Effector CD4-positive, alpha-beta T cell (primary cell): ENCODE measurements at regions not wholly inside any gene's neighbourhood (a gene's known extent, or its start where the extent isn't known, plus 50 kb on each side); places are given as distances from the start of the nearest gene placed in this dataset.
"Not testable (repeated sequence)": the region's sequence is repeated elsewhere in the genome, so short reads cannot be mapped to it uniquely, and the experiment has no call there.

ENCODE experiments used
- DNase-seq: peaks from one replicate; pipeline ENCODE4 v3.0.0-alpha.2; 2020

- DNase-seq: no peak
These were observed 51.1 kb downstream of the DOP1B start for GRCh38 chr21:36207577-36208320.

GRCh38 chr21:36208326-36209013, 51.8 kb downstream of the DOP1B start:
- no peak for DNase-seq

DNA sequence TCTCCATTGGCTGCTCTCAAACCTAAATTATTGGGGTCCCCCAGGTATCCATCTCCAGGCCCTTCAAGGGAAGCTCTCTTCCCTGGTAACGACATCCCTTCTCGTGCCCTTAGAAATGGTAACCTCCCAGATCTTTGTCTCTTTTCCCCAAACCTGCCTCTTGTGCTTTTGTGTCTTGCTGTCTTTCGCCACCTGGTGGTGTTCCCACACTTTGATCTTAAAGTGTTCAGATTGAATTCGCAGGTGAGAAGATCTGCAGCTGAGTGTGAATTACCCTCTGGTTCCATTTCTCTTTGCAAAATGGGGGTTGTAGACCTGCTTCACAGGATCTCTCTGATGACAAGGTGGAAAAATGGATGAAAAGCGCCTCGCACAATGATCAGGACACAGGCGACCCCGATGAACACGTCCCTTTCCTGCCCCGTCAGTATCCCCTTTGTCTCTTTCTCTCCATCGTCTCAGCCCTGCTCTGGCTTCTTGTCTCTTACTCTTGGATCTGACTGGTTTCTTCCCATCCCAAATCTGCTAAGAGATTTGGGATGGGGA, 53.1 kb downstream of the DOP1B start:
- peak; percentile 27 for DNase-seq

DNA sequence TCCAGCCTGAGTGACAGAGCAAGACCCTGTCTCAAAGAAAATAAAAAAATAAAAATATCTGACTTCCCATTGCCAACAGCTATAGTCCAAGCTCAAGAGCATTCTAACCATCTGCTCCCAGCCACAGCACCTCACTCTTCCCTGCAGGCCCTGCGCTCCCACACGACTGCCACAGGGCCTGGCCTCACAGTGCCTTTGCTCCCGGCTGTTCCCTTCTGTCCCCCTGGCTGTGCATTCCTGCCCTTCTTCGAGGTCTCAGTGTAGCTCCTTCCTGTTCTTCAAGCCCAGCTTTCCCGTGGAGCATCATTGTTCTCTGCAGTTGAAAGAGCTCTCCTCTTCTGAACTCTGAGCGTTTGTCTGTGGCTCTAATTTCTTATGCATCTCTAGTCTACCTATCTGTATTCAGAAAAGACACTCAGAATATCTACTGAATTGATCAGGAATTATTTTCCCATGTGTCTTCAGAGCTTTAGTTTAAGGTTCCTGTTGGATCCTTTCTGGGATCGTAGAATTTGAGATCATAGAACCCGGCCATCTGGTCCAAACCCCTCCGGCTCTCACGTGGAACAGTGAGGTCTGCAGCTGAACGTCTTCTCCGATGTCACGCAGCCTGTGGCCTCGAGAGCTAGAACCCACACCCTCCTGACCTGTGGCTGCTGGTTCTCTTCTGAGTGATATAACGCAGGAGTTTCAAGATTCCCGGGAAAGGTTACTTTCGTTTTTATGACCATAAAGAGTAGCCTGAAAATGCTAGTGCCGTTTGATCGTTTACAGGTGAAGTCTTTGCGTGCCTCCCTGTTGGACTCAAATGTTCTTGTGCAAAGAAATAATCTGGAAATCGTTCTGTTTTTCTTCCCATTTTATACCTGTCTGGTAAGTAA, 54.4 kb downstream of the DOP1B start:
- DNase-seq: no peak

- DNase-seq: no peak
These were observed 55.3 kb downstream of the DOP1B start for GRCh38 chr21:36211660-36212512.

GRCh38 chr21:36212513-36212780, 55.8 kb downstream of the DOP1B start:
- DNase-seq: no peak

DNA sequence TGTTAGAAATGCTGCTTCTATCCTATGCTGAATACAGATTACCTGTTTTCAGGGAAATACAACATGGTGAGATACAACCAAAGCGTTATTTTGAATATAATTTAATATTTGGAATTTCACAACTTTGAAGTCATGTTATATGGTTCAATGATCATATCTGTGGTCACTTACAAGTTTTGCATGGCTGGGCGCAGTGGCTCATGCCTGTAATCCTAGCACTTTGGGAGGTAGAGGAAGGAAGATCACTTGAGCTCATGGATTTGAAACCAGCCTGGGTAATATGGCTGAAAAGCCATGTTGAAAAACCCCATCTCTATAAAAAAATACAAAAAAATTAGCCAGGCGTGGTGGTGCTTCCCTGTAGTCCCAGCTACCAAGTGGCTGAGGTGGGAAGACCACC, 57.9 kb downstream of the DOP1B start:
- DNase-seq: no peak

GRCh38 chr21:36217743-36218142, 61.1 kb downstream of the DOP1B start:
- no peak for DNase-seq

GRCh38 chr21:36218691-36219090, 62.1 kb downstream of the DOP1B start:
- DNase-seq: no peak

DNA sequence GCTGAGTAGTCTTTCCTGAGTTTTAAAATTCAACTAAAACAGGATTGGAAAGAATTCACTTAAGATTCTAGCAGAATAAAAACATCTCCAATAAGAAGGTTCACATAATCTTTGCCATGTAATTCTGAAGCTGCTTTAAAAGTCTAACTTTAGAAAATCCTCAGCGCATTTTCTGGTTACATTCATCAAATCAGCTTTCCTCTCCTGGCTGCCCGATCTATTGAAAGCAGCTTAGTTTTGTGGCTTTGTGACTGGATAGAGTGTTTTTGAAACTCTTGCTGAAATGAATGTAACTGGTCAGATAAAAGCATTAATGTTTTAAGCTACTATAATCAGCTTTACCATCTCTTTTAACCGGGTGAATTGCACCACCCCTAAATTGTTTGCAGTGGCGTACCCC, 66.8 kb downstream of the DOP1B start:
- DNase-seq: no peak

DNA sequence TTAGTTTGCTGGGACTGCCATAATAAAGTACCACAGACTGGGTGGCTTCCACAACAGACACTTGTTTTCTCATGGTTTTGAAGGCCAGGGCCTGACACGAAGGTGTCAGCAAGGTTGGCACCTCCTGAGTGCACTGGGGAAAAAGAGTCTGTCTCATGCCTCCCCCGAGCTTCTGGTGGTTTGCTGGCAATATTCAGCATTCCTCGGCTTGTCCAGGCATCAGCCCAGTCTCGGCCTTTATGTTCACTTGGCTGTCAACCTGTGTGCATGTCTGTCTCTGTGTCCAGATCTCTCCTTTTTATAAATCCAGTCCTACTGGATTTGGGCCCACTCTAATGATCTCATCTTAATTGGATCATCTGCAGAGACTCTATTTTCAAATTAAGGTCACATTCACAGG, 72.6 kb downstream of the DOP1B start:
- no peak for DNase-seq

DNA sequence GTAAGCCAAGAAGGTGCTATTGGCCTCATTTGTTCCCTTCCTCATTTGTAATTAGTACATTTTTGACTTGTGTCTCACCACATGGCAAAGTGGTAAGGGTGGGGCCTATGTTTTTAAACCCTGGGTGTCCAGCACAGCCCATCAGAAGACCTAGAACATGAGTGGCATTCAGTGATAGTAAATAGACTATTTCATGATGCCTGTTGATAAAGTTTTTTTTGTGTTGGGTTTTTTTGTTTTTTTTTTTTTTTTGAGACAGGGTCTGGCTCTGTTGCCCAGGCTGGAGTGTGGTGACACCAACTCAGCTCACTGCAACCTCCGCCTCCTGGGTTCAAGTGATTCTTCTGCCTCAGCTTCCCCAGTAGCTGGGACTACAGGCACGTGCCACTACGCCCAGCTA, 74.8 kb downstream of the DOP1B start:
- not testable (repeated sequence) for DNase-seq

DNA sequence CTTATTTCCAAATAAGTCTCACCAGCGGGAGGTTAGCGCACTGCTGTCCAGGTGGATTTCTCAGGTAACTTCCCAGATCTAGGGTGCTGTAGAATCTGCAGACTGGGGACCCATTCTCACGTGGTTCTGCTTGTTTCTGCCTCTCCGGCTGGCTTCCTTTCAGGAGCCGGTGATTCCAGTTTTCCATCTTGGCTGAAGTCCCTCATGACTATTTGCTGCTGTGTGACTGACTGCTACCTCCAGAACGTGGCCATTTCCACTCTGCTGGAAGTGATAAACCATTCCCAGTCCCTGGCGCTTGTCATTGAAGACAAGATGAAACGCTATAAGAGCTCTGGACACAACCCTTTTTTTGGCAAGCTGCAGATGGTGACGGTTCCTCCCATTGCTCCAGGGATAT, 76.0 kb downstream of the DOP1B start:
- DNase-seq: no peak

DNA sequence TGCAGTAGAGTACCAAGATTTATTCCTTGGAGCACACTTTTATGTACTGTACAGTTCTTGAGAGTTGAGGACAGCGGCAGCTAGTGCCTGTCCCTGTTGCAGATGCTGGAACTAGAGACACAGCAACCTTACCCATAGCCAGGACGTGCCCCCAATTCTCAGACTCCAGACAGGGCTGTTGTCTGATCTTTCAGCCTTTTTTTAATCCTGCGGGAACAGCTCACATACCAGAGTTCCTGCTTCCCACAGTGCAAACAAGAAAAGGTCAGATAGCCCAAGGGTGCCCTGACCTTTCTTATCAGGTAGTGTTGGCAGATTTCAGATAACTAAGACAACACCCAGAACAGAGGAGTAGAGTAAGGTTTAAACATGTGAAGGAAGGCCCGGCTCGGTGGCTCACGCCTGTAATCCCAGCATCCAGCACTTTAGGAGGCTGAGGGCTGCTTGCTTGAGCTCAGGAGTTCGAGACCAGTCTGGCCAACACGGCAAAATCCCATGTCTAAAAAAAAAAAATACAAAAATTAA, 78.5 kb downstream of the DOP1B start:
- DNase-seq: no peak

DNA sequence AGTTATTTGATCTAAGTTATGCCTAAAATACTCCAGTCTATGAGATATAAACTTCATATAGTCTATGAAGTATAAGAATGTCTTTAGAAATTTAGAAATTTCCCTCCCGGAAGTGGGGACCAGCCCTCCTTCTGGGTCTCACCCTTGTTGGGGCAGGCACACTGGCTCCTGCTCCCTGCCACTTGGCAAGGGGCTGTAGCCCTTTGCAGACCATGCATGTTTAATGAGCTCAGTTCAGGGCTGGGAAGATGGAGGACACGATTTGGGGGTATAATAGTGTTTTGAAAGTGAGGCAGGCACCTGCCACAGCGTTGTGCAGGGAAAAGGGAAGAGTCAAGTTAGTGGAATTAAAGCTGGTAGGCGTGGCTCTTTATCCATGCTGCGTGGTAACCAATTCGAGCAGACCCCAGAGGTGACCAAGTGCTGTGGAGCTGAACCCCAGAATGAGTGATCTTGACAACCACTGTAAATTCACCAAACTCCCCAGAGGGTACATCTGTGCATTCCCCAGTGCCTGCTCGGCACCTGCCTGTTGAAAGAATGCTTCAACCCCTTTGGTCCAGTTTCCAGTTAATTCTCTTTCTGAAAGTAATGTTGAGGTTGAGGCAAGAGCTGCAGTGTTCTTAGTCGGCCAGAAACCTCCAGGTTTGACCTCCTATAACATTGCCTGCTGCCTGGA, 79.6 kb downstream of the DOP1B start:
- no peak for DNase-seq

DNA sequence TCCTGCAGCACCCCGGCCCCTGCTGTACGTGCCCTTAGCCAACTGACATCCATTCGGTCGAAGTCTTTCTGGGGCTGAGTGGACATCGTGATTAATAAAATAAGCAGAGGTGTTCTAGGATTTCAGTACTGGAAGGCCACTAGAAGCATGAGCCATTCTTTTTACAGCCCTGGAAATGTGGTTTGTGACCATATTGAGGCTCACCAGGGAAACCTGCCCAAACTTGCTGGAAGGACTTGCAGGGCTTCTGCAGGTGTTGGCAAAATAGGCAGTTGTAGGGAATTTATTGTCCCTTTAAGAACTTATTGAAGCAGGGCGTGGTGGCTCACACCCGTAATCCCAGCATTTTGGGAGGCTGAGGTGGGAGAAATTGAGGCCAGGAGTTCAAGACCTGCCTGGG, 80.8 kb downstream of the DOP1B start:
- no peak for DNase-seq

GRCh38 chr21:36239585-36239984, 80.4 kb upstream of the MORC3 start:
- DNase-seq: no peak

- no peak for DNase-seq
These were observed 78.3 kb upstream of the MORC3 start for GRCh38 chr21:36241717-36242116.

DNA sequence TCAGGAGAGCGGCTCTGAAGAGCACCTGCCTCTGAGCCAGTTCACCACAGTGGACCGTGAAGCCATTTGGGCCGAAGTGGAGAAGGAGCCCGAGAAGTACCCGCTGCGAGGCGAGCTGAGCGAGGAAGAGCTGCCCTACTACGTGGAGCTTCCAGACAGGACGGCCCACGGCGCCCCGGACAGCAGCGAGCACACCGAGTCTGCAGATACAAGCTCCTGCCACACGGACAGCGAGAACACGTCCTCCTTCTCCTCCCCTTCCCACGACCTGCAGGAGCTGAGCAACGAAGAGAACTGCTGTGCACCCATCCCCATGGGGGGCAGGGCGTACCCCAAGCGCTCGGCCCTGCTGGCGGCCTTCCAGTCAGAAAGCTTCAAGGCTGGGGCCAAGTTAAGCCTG, 74.9 kb upstream of the MORC3 start:
- DNase-seq: no peak

GRCh38 chr21:36245649-36246048, 74.3 kb upstream of the MORC3 start:
- no peak for DNase-seq

DNA sequence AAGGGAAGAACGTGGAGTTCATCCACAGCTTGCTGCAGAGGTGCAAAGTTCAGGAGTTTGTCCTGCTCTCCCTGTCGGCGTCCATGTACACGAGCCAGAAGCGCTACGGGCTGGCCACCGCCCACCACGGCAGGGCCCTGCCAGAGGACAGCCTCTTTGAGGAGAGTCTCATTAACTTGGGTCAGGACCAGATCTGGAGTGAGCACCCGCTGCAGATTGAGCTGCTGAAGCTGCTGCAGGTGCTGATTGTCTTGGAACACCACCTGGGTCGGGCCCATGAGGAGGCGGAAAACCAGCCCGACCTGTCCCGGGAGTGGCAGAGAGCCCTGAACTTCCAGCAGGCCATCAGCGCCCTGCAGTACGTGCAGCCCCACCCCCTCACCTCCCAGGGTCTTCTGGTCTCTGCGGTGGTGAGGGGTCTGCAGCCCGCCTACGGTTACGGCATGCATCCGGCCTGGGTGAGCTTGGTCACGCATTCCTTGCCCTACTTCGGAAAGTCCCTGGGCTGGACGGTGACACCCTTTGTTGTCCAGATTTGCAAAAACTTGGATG, 73.8 kb upstream of the MORC3 start:
- no peak for DNase-seq
